Effector memory CD8-positive, alpha-beta T cell (primary cell): ENCODE measurements at regions not wholly inside any gene's neighbourhood (a gene's known extent, or its start where the extent isn't known, plus 50 kb on each side); places are given as distances from the start of the nearest gene placed in this dataset.

ENCODE experiments used
- ATAC-seq: fragments of 150-1000 bp; cut with Tn5 transposase; replicated peaks from 2 replicates; pipeline ENCODE4 v1.10.0; 2021; ENCODE audit warnings: mild to moderate bottlenecking, moderate library complexity
- DNase-seq, 3 experiments: peaks; one replicate each; pipeline ENCODE4 v3.0.0; 2021
- H3K27ac Mint-ChIP-seq, 2 donors: one replicate each; pipeline ENCODE4 v1.8.0; 2022; ENCODE audit warnings: mild to moderate bottlenecking in 2 of 2, mixed read lengths in 2 of 2, moderate library complexity in 2 of 2
- H3K27me3 Mint-ChIP-seq, 2 donors: one replicate each; pipeline ENCODE4 v1.8.0; 2022; ENCODE audit warnings: mixed read lengths in 2 of 2
- H3K36me3 Mint-ChIP-seq: one replicate; pipeline ENCODE4 v1.8.0; 2022; ENCODE audit warnings: mild to moderate bottlenecking, moderate library complexity, mixed read lengths; ENCODE audit not compliant: insufficient read depth
- H3K4me1 Mint-ChIP-seq, 2 donors: one replicate each; pipeline ENCODE4 v1.8.0; 2022; ENCODE audit warnings: low read depth in 2 of 2, mixed read lengths in 2 of 2
- H3K4me3 Mint-ChIP-seq, 2 donors: one replicate each; pipeline ENCODE4 v1.8.0; 2022; ENCODE audit warnings: mild to moderate bottlenecking in 2 of 2, mixed read lengths in 2 of 2, moderate library complexity in 2 of 2
- H3K9me3 Mint-ChIP-seq, 2 donors: one replicate each; pipeline ENCODE4 v1.8.0; 2022; ENCODE audit warnings: mixed read lengths in 2 of 2

- no peaks in the 10 kb centered on the region for H3K36me3 Mint-ChIP-seq
- ATAC-seq (no peak), DNase-seq (no peak)
- peaks cover 8 to 14% of the 10 kb centered on the region in 2 donors for H3K9me3 Mint-ChIP-seq
- H3K4me1 Mint-ChIP-seq, result no peaks in the 10 kb centered on the region
- H3K4me3 Mint-ChIP-seq, result no peak overlapping the region
- no peak overlapping the region for H3K27ac Mint-ChIP-seq
- no peaks in the 10 kb centered on the region for H3K27me3 Mint-ChIP-seq
Observed at GRCh38 chr13:68375004-68375403, 1144.9 kb upstream of the PCDH9 start.

- no peaks in the 10 kb centered on the region for H3K36me3 Mint-ChIP-seq
- H3K4me3 Mint-ChIP-seq, result no peak overlapping the region
- H3K27ac Mint-ChIP-seq, result no peak overlapping the region
- H3K27me3 Mint-ChIP-seq, result no peaks in the 10 kb centered on the region
- H3K4me1 Mint-ChIP-seq, result no peaks in the 10 kb centered on the region
- H3K9me3 Mint-ChIP-seq, result peaks cover 0 to 12% of the 10 kb centered on the region in 2 donors
- no peak for DNase-seq
- no peak for ATAC-seq
Observed at GRCh38 chr13:68369739-68370138, 1139.6 kb upstream of the PCDH9 start.

GRCh38 chr13:68368922-68369321, 1138.8 kb upstream of the PCDH9 start:
- Mint-ChIP-seq H3K4me3 (no peak overlapping the region), H3K9me3 (peaks cover 0 to 12% of the 10 kb centered on the region in 2 donors), H3K27me3 (no peaks in the 10 kb centered on the region), H3K4me1 (no peaks in the 10 kb centered on the region), H3K36me3 (no peaks in the 10 kb centered on the region), H3K27ac (no peak overlapping the region)
- no peak for DNase-seq
- ATAC-seq, result no peak

GRCh38 chr13:68359105-68359504, 1129.0 kb upstream of the PCDH9 start:
- ATAC-seq (no peak), DNase-seq (no peak)
- Mint-ChIP-seq H3K27me3 (no peaks in the 10 kb centered on the region), H3K36me3 (no peaks in the 10 kb centered on the region), H3K9me3 (peaks cover 0 to 4% of the 10 kb centered on the region in 2 donors), H3K4me1 (no peaks in the 10 kb centered on the region), H3K4me3 (no peak overlapping the region), H3K27ac (no peak overlapping the region)

DNA sequence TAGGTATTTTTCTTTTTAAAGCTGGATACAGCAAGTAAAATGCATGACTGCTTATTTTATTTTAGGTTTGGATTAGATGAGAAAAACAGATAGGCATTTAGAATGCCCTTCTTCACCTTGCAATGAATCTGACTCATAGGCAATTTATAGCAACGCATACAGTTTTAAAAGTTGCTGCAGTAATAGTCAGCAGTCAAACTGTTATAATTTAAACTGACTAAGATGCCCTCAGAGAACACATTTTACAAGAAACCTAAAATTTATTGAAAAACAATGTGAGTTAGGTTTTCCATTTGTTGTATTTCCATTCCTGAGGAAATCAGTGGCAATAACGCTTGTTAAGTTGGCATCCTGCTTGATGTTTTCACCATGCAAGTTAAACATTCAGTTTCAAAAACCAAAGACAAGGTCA, 1128.2 kb upstream of the PCDH9 start:
- Mint-ChIP-seq H3K27ac (no peak overlapping the region), H3K36me3 (no peaks in the 10 kb centered on the region), H3K9me3 (peaks cover 3 to 5% of the 10 kb centered on the region in 2 donors), H3K4me3 (no peak overlapping the region), H3K4me1 (no peaks in the 10 kb centered on the region), H3K27me3 (no peaks in the 10 kb centered on the region)
- DNase-seq, result no peak
- no peak for ATAC-seq

DNA sequence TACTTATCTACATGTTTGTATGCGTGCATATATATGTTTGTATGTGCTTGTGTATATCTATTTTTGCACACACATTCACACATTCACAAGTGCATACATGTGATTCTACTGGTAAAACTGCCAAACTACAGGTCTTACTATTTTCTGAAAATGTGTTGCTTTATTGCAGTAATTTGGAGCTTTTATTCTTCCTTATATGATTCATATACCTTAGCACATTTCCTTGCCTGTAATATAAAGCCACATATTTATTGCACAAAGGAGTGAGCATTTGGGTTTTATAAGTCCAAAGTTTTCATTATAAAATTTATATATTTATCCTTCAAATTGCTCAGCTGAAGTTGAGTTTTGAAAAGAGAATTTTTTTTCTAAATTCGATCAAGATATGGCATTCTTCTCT, 1120.4 kb upstream of the PCDH9 start:
- H3K4me3 Mint-ChIP-seq, result no peak overlapping the region

GRCh38 chr13:68347220-68347619, 1117.1 kb upstream of the PCDH9 start:
- H3K9me3 Mint-ChIP-seq, result peaks cover 9 to 12% of the 10 kb centered on the region in 2 donors
- no peaks in the 10 kb centered on the region for H3K4me1 Mint-ChIP-seq
- H3K4me3 Mint-ChIP-seq, result no peak overlapping the region
- H3K27me3 Mint-ChIP-seq, result no peaks in the 10 kb centered on the region
- H3K27ac Mint-ChIP-seq, result no peak overlapping the region
- ATAC-seq (no peak), DNase-seq (no peak)
- H3K36me3 Mint-ChIP-seq, result no peaks in the 10 kb centered on the region

More for the DNA sequence above, 1120.4 kb upstream of the PCDH9 start:
- Mint-ChIP-seq H3K27ac (no peak overlapping the region), H3K9me3 (peaks cover 9% of the 10 kb centered on the region in 2 donors), H3K36me3 (no peaks in the 10 kb centered on the region), H3K4me1 (no peaks in the 10 kb centered on the region), H3K27me3 (no peaks in the 10 kb centered on the region)
- no peak for ATAC-seq
- no peak for DNase-seq

GRCh38 chr13:68345963-68346531, 1115.9 kb upstream of the PCDH9 start:
- DNase-seq, result no peak
- Mint-ChIP-seq H3K4me1 (no peaks in the 10 kb centered on the region), H3K36me3 (no peaks in the 10 kb centered on the region), H3K4me3 (no peak overlapping the region), H3K9me3 (peaks cover 12 to 21% of the 10 kb centered on the region in 2 donors), H3K27me3 (no peaks in the 10 kb centered on the region), H3K27ac (no peak overlapping the region)
- ATAC-seq, result no peak

- no peak for DNase-seq
- H3K27me3 Mint-ChIP-seq, result no peaks in the 10 kb centered on the region
Observed at GRCh38 chr13:68323124-68323523, 1093.0 kb upstream of the PCDH9 start.

GRCh38 chr13:68319384-68319783, 1089.2 kb upstream of the PCDH9 start:
- Mint-ChIP-seq H3K27me3 (no peaks in the 10 kb centered on the region), H3K9me3 (peaks cover 8 to 30% of the 10 kb centered on the region in 2 donors), H3K27ac (no peak overlapping the region), H3K4me3 (no peak overlapping the region), H3K4me1 (no peaks in the 10 kb centered on the region), H3K36me3 (no peaks in the 10 kb centered on the region)
- no peak for ATAC-seq
- no peak for DNase-seq

More at GRCh38 chr13:68323124-68323523, 1093.0 kb upstream of the PCDH9 start:
- H3K4me1 Mint-ChIP-seq, result no peaks in the 10 kb centered on the region
- no peak for ATAC-seq
- no peaks in the 10 kb centered on the region for H3K36me3 Mint-ChIP-seq
- H3K4me3 Mint-ChIP-seq, result no peak overlapping the region
- H3K27ac Mint-ChIP-seq, result no peak overlapping the region
- H3K9me3 Mint-ChIP-seq, result peaks cover 2 to 12% of the 10 kb centered on the region in 2 donors

DNA sequence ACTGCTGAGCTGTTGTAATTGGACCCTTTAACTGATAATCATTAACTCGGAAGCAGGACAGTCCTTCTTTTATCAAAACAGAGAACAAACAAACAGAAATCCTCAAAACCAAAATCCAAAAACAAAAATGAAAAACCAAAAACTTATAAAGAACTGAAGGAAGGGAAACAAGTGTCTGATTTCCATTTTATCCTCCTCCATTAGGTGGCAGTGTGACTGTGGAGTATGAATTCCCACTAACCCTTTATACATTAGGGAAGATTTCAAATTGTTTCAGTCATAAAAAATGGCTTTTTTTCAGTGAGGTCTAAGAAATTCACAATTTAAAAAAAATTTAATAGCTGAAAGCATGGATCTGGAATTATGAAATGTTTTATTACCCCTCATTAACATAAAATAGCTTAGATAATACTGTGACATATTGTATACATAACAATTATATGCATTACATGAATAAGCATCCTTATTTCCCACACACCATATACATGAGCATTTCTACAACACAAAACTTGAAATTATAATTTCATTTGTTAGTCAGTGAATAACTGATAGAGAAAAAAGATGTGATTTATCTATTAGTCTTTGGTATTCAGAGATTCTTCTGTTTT, 1074.3 kb upstream of the PCDH9 start:
- H3K9me3 Mint-ChIP-seq, result peaks cover 2 to 7% of the 10 kb centered on the region in 2 donors
- no peak overlapping the region for H3K27ac Mint-ChIP-seq
- no peaks in the 10 kb centered on the region for H3K27me3 Mint-ChIP-seq
- H3K4me1 Mint-ChIP-seq, result no peaks in the 10 kb centered on the region
- ATAC-seq, result no peak
- DNase-seq, result no peak
- no peak overlapping the region for H3K4me3 Mint-ChIP-seq
- peaks cover 4% of the 10 kb centered on the region for H3K36me3 Mint-ChIP-seq

DNA sequence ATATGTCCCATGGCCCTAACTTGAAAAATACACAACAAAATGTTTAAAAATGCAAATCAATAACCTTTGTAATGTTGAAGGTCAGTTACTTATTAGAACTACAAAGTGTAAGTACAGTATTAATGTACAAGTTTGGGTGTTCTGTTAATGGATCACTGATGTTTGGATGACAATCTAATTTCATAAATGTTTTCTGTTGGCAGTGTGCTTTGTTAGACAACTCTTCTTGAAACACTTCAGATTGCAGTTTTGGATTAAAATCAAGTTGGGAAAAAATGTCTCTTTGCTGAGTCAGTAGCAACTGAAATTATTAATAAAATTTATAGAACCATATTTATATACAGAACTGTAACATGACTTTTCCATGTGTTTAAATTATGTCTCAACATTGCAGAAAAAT, 1063.5 kb upstream of the PCDH9 start:
- DNase-seq, result no peak
- Mint-ChIP-seq H3K4me3 (no peak overlapping the region), H3K27me3 (no peaks in the 10 kb centered on the region), H3K27ac (no peak overlapping the region), H3K4me1 (no peaks in the 10 kb centered on the region), H3K36me3 (peaks cover 2% of the 10 kb centered on the region), H3K9me3 (peaks cover 0 to 2% of the 10 kb centered on the region in 2 donors)
- no peak for ATAC-seq

GRCh38 chr13:68292601-68293000, 1062.5 kb upstream of the PCDH9 start:
- peaks cover 0 to 4% of the 10 kb centered on the region in 2 donors for H3K9me3 Mint-ChIP-seq
- H3K4me3 Mint-ChIP-seq, result no peak overlapping the region
- H3K4me1 Mint-ChIP-seq, result no peaks in the 10 kb centered on the region
- peaks cover 5% of the 10 kb centered on the region for H3K36me3 Mint-ChIP-seq
- no peak overlapping the region for H3K27ac Mint-ChIP-seq
- DNase-seq (no peak), ATAC-seq (no peak)
- no peaks in the 10 kb centered on the region for H3K27me3 Mint-ChIP-seq

DNA sequence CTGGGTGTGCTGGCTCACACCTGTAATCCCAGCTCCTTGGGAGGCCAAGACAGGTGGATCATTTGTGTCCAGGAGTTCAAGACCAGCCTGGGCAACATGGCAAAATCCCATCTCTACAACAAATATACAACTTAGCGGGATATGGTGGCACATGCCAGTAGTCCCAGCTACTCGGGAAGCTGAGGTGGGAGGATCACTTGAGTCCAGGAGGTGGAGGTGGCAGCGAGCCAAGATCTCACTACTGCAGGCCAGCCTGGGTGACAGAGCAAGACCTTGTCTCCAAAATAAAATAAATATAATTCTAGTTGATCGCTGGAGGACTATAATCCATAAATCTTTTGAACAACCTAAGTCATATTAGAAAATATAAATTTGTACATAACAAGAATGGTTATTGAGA, 1061.5 kb upstream of the PCDH9 start:
- Mint-ChIP-seq H3K27ac (no peak overlapping the region), H3K4me3 (no peak overlapping the region), H3K27me3 (no peaks in the 10 kb centered on the region), H3K36me3 (peaks cover 5% of the 10 kb centered on the region), H3K9me3 (peaks cover 0 to 4% of the 10 kb centered on the region in 2 donors), H3K4me1 (no peaks in the 10 kb centered on the region)
- DNase-seq, result no peak
- ATAC-seq, result no peak
